ENCODE measurements at regions not wholly inside any gene's neighbourhood (a gene's known extent, or its start where the extent isn't known, plus 50 kb on each side); places are given as distances from the start of the nearest gene placed in this dataset.
"Not testable (repeated sequence)": the region's sequence is repeated elsewhere in the genome, so short reads cannot be mapped to it uniquely, and the experiment has no call there.

DNA sequence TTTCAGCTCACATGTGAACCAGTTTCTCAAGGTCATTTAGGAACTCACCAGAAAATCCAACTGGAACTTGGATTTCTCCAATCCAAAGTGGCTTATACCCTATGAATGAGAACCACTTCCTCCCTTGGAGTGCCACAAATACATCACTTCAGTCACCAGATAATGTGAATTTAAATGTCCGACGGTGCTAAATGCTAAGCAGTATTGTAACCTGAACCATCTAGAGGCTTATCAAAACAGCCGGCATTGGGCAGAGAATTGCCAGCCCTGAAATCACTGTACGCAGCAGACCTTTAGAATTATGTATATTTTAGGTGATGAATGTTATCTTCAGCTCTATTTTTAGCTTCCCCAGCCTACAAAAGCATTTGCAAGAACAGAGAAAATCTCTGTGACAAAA, 76.8 kb upstream of the COX20 start:
- Histone ChIP-seq H3K4me3 (ENCODE audit: low read length) (no peak overlapping the region), H3K27me3 (ENCODE audit: insufficient read depth, low read length, poor library complexity, severe bottlenecking) (no peaks in the 10 kb centered on the region), H3K9me3 (ENCODE audit: low read length) (no peaks in the 10 kb centered on the region), H3K4me1 (ENCODE audit: insufficient read depth, low read length) (no peaks in the 10 kb centered on the region), H3K36me3 (ENCODE audit: insufficient read depth, low read length) (no peaks in the 10 kb centered on the region), H3K27ac (ENCODE audit: low read depth, low read length) (no peak overlapping the region)
- DNase-seq, result no peak
- CTCF ChIA-PET, result no interaction called here
- POLR2A ChIA-PET, result no interaction called here
- no peaks in the 10 kb centered on the region for H3K4me1 Mint-ChIP-seq
- H3K27ac Mint-ChIP-seq, result no peak overlapping the region
- no peak overlapping the region for H3K4me3 Mint-ChIP-seq
- no peaks in the 10 kb centered on the region for H3K36me3 Mint-ChIP-seq
- H3K9me3 Mint-ChIP-seq, result peaks cover 0 to 9% (median 4%) of the 10 kb centered on the region in 5 donors
- H3K27me3 Mint-ChIP-seq, result peaks cover 0 to 9% of the 10 kb centered on the region in 2 donors

GRCh38 chr1:244759158-244759557, 76.3 kb upstream of the COX20 start:
- H3K4me3 ChIP-seq (ENCODE audit: low read length), result no peak overlapping the region
- DNase-seq, result no peak

GRCh38 chr1:244760471-244760870, 75.0 kb upstream of the COX20 start:
- Histone ChIP-seq H3K27ac (ENCODE audit: low read depth, low read length) (no peak overlapping the region), H3K4me3 (ENCODE audit: low read length) (no peak overlapping the region), H3K36me3 (ENCODE audit: insufficient read depth, low read length) (no peaks in the 10 kb centered on the region), H3K4me1 (ENCODE audit: insufficient read depth, low read length) (no peaks in the 10 kb centered on the region), H3K9me3 (ENCODE audit: low read length) (no peaks in the 10 kb centered on the region), H3K27me3 (ENCODE audit: insufficient read depth, low read length, poor library complexity, severe bottlenecking) (no peaks in the 10 kb centered on the region)
- Mint-ChIP-seq H3K4me1 (no peaks in the 10 kb centered on the region), H3K36me3 (peaks cover 0 to 4% (median 0%) of the 10 kb centered on the region in 3 donors), H3K27ac (no peak overlapping the region), H3K4me3 (no peak overlapping the region), H3K9me3 (peaks cover 0 to 9% (median 4%) of the 10 kb centered on the region in 5 donors), H3K27me3 (peaks cover 6 to 23% of the 10 kb centered on the region in 2 donors)
- POLR2A ChIA-PET, result no interaction called here
- CTCF ChIA-PET, result no interaction called here
- no peak for DNase-seq

More at GRCh38 chr1:244759158-244759557, 76.3 kb upstream of the COX20 start:
- POLR2A ChIA-PET, result no interaction called here
- H3K9me3 Mint-ChIP-seq, result peaks cover 0 to 9% (median 4%) of the 10 kb centered on the region in 5 donors
- CTCF ChIA-PET, result no interaction called here
- Histone ChIP-seq H3K36me3 (ENCODE audit: insufficient read depth, low read length) (no peaks in the 10 kb centered on the region), H3K9me3 (ENCODE audit: low read length) (no peaks in the 10 kb centered on the region), H3K27me3 (ENCODE audit: insufficient read depth, low read length, poor library complexity, severe bottlenecking) (no peaks in the 10 kb centered on the region), H3K27ac (ENCODE audit: low read depth, low read length) (no peak overlapping the region), H3K4me1 (ENCODE audit: insufficient read depth, low read length) (no peaks in the 10 kb centered on the region)
- no peak overlapping the region for H3K27ac Mint-ChIP-seq
- no peak overlapping the region for H3K4me3 Mint-ChIP-seq
- H3K4me1 Mint-ChIP-seq, result no peaks in the 10 kb centered on the region
- peaks cover 0 to 12% of the 10 kb centered on the region in 2 donors for H3K27me3 Mint-ChIP-seq
- no peaks in the 10 kb centered on the region for H3K36me3 Mint-ChIP-seq

GRCh38 chr1:244761279-244761678, 74.2 kb upstream of the COX20 start:
- peaks cover 0 to 9% (median 4%) of the 10 kb centered on the region in 5 donors for H3K9me3 Mint-ChIP-seq
- Histone ChIP-seq H3K27ac (ENCODE audit: low read depth, low read length) (no peak overlapping the region), H3K27me3 (ENCODE audit: insufficient read depth, low read length, poor library complexity, severe bottlenecking) (no peaks in the 10 kb centered on the region), H3K4me3 (ENCODE audit: low read length) (no peak overlapping the region), H3K36me3 (ENCODE audit: insufficient read depth, low read length) (no peaks in the 10 kb centered on the region), H3K4me1 (ENCODE audit: insufficient read depth, low read length) (no peaks in the 10 kb centered on the region), H3K9me3 (ENCODE audit: low read length) (no peaks in the 10 kb centered on the region)
- DNase-seq, result no peak
- CTCF ChIA-PET, result no interaction called here
- POLR2A ChIA-PET, result no interaction called here
- H3K4me3 Mint-ChIP-seq, result no peak overlapping the region
- H3K27ac Mint-ChIP-seq, result no peak overlapping the region
- no peaks in the 10 kb centered on the region for H3K4me1 Mint-ChIP-seq
- peaks cover 0 to 4% (median 0%) of the 10 kb centered on the region in 3 donors for H3K36me3 Mint-ChIP-seq
- peaks cover 6 to 25% of the 10 kb centered on the region in 2 donors for H3K27me3 Mint-ChIP-seq

DNA sequence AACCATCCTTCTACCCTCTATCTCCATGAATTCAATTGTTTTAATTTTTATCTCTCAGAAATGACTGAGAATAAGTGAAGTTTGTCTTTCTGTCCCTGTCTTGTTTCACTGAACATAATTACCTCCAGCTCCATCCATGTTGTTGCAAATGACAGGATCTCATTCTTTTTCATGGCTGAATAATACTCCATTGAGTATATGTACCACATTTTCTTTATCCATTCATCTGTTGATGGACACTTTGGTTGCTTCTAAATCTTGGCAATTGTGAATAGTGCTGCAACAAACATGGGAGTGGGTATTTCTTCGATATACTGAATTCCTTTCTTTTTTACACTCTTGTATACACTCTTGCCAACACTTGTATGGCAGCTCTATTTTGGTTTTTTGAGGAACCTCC, 72.8 kb upstream of the COX20 start:
- H3K4me3 Mint-ChIP-seq, result no peak overlapping the region
- no peak overlapping the region for H3K27ac ChIP-seq (ENCODE audit: low read depth, low read length)
- POLR2A ChIA-PET, result no interaction called here
- no peaks in the 10 kb centered on the region for H3K4me1 ChIP-seq (ENCODE audit: insufficient read depth, low read length)
- H3K27ac Mint-ChIP-seq, result no peak overlapping the region
- no peak overlapping the region for H3K4me3 ChIP-seq (ENCODE audit: low read length)
- H3K4me1 Mint-ChIP-seq, result no peaks in the 10 kb centered on the region
- H3K36me3 Mint-ChIP-seq, result peaks cover 0 to 4% (median 0%) of the 10 kb centered on the region in 3 donors
- no peaks in the 10 kb centered on the region for H3K36me3 ChIP-seq (ENCODE audit: insufficient read depth, low read length)
- CTCF ChIA-PET, result no interaction called here
- peaks cover 9 to 34% of the 10 kb centered on the region in 2 donors for H3K27me3 Mint-ChIP-seq
- H3K9me3 Mint-ChIP-seq, result peaks cover 0 to 9% (median 4%) of the 10 kb centered on the region in 5 donors
- no peak for DNase-seq
- H3K27me3 ChIP-seq (ENCODE audit: insufficient read depth, low read length, poor library complexity, severe bottlenecking), result no peaks in the 10 kb centered on the region
- no peaks in the 10 kb centered on the region for H3K9me3 ChIP-seq (ENCODE audit: low read length)

DNA sequence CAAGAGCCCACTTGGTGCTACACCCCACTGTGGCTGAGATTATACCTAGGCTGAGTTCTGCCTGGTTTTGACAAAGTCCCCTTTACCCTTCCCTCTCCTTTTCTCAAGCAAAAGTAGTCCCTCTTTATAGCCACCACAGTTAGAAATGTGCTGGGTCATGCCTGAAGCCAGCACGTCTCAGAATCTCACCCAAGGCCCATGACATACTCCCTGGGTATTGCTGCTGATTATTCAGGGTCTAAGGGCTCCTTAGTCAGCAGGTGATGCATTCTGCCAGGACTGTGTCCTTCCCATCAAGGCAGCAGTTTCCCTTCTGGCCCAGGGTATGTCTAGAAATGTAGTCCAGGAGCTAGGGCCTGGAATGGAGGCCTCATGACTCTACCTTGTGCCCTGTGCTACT, 67.3 kb upstream of the COX20 start:
- Histone ChIP-seq H3K4me1 (ENCODE audit: insufficient read depth, low read length) (no peaks in the 10 kb centered on the region), H3K27ac (ENCODE audit: low read depth, low read length) (no peak overlapping the region), H3K4me3 (ENCODE audit: low read length) (no peak overlapping the region), H3K9me3 (ENCODE audit: low read length) (no peaks in the 10 kb centered on the region), H3K27me3 (ENCODE audit: insufficient read depth, low read length, poor library complexity, severe bottlenecking) (no peaks in the 10 kb centered on the region), H3K36me3 (ENCODE audit: insufficient read depth, low read length) (no peaks in the 10 kb centered on the region)
- H3K27ac Mint-ChIP-seq, result peak overlapping the region in 1 of 8 donors; percentile 15
- CTCF ChIA-PET, result no interaction called here
- H3K9me3 Mint-ChIP-seq, result peaks cover 0 to 4% (median 0%) of the 10 kb centered on the region in 5 donors
- POLR2A ChIA-PET, result no interaction called here
- H3K4me1 Mint-ChIP-seq, result no peaks in the 10 kb centered on the region
- no peak for DNase-seq
- H3K36me3 Mint-ChIP-seq, result peaks cover 0 to 8% (median 0%) of the 10 kb centered on the region in 3 donors
- no peak overlapping the region for H3K4me3 Mint-ChIP-seq
- peaks cover 9 to 31% of the 10 kb centered on the region in 2 donors for H3K27me3 Mint-ChIP-seq

DNA sequence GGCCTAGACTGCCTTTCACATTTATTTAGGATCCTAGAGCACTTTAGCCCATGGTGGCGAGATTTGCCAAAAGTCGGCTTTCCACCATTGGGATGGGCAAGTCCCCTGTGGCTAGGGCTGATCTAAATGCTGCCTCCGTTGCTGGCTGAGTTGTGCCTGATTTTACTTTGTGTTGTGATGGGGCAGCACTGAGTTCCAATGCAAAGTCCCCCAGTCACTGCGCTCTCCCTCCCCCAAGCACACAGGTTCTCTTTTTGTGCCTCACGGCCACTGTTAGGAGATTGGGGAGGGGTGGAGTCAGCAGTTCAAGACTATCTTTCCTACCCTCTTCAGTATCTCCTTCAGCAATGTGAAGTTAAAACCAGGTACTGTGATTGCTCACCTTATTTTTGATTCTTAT, 66.7 kb upstream of the COX20 start:
- H3K27me3 Mint-ChIP-seq, result peaks cover 9 to 29% of the 10 kb centered on the region in 2 donors
- Histone ChIP-seq H3K4me1 (ENCODE audit: insufficient read depth, low read length) (no peaks in the 10 kb centered on the region), H3K36me3 (ENCODE audit: insufficient read depth, low read length) (no peaks in the 10 kb centered on the region), H3K4me3 (ENCODE audit: low read length) (no peak overlapping the region), H3K9me3 (ENCODE audit: low read length) (no peaks in the 10 kb centered on the region), H3K27ac (ENCODE audit: low read depth, low read length) (no peak overlapping the region), H3K27me3 (ENCODE audit: insufficient read depth, low read length, poor library complexity, severe bottlenecking) (no peaks in the 10 kb centered on the region)
- ChIA-PET CTCF (no interaction called here), POLR2A (no interaction called here)
- peaks cover 0 to 8% (median 0%) of the 10 kb centered on the region in 3 donors for H3K36me3 Mint-ChIP-seq
- H3K27ac Mint-ChIP-seq, result no peak overlapping the region
- no peaks in the 10 kb centered on the region for H3K4me1 Mint-ChIP-seq
- no peak overlapping the region for H3K4me3 Mint-ChIP-seq
- H3K9me3 Mint-ChIP-seq, result peaks cover 0 to 4% (median 0%) of the 10 kb centered on the region in 5 donors
- no peak for DNase-seq

GRCh38 chr1:244770556-244770955, 64.9 kb upstream of the COX20 start:
- H3K4me3 ChIP-seq (ENCODE audit: low read length); DNase-seq; H3K27ac Mint-ChIP-seq; H3K4me3 Mint-ChIP-seq; H3K36me3 ChIP-seq (ENCODE audit: insufficient read depth, low read length); H3K36me3 Mint-ChIP-seq; CTCF ChIA-PET; H3K4me1 ChIP-seq (ENCODE audit: insufficient read depth, low read length); H3K27me3 ChIP-seq (ENCODE audit: insufficient read depth, low read length, poor library complexity, severe bottlenecking); H3K9me3 Mint-ChIP-seq; H3K4me1 Mint-ChIP-seq; H3K27ac ChIP-seq (ENCODE audit: low read depth, low read length); POLR2A ChIA-PET; H3K9me3 ChIP-seq (ENCODE audit: low read length): not testable (repeated sequence)
- peaks cover 3 to 16% of the 10 kb centered on the region in 2 donors for H3K27me3 Mint-ChIP-seq

- peaks cover 0 to 4% (median 0%) of the 10 kb centered on the region in 3 donors for H3K36me3 Mint-ChIP-seq
- CTCF ChIA-PET, result no interaction called here
- Histone ChIP-seq H3K27ac (ENCODE audit: low read depth, low read length) (no peak overlapping the region), H3K4me1 (ENCODE audit: insufficient read depth, low read length) (no peaks in the 10 kb centered on the region), H3K4me3 (ENCODE audit: low read length) (no peak overlapping the region), H3K9me3 (ENCODE audit: low read length) (no peaks in the 10 kb centered on the region), H3K36me3 (ENCODE audit: insufficient read depth, low read length) (no peaks in the 10 kb centered on the region), H3K27me3 (ENCODE audit: insufficient read depth, low read length, poor library complexity, severe bottlenecking) (no peaks in the 10 kb centered on the region)
- H3K4me3 Mint-ChIP-seq, result no peak overlapping the region
- H3K27me3 Mint-ChIP-seq, result peaks cover 0 to 6% of the 10 kb centered on the region in 2 donors
- H3K9me3 Mint-ChIP-seq, result peaks cover 0 to 1% (median 0%) of the 10 kb centered on the region in 5 donors
- POLR2A ChIA-PET, result no interaction called here
- no peak for DNase-seq
- H3K27ac Mint-ChIP-seq, result no peak overlapping the region
- no peaks in the 10 kb centered on the region for H3K4me1 Mint-ChIP-seq
Observed at GRCh38 chr1:244773513-244773912, 61.9 kb upstream of the COX20 start.

Data from CD8-positive, alpha-beta memory T cell (primary cell).